RWPE1 (cell line): ENCODE measurements at regions not wholly inside any gene's neighbourhood (a gene's known extent, or its start where the extent isn't known, plus 50 kb on each side); places are given as distances from the start of the nearest gene placed in this dataset.

Source experiments
- CTCF ChIA-PET: fragments of 350-600 bp; sonication (Branson Sonifier 250); formaldehyde crosslinking; extraction: SDS; loops from one replicate; lab custom pipeline; 2021; lab: Yijun Ruan, JAX
- POLR2A ChIA-PET: fragments of 400-600 bp; formaldehyde crosslinking; extraction: SDS; loops from one replicate; lab custom pipeline; 2020; ENCODE audit warnings: antibody characterized with exemption; ENCODE audit not compliant: low non-redundant PET; lab: Yijun Ruan, JAX
- DNase-seq: peaks from one replicate; pipeline ENCODE4 v3.0.0; 2012; ENCODE audit warnings: low spot score
- H3K27ac ChIP-seq: fragments of 450-650 bp; 2 replicates; pipeline ENCODE4 v1.5.1; 2017
- CTCF ChIP-seq: fragments of 450-650 bp; conservative IDR thresholded peaks from 2 replicates; pipeline ENCODE4 v1.5.1; 2017; ENCODE audit warnings: low read depth, mild to moderate bottlenecking

- no peak for DNase-seq
- ChIA-PET CTCF (no interaction called here), POLR2A (no interaction called here)
- TF ChIP-seq CTCF: no peak
- no peak overlapping the region for H3K27ac ChIP-seq
Measured at GRCh38 chr18:78672862-78673446, 306.7 kb upstream of the SALL3 start.

- POLR2A ChIA-PET: no interaction called here
- CTCF ChIA-PET: no interaction called here
- no peak for DNase-seq
- no peak for TF ChIP-seq CTCF
- no peak overlapping the region for H3K27ac ChIP-seq
Measured at GRCh38 chr18:78673516-78674321, 305.9 kb upstream of the SALL3 start.

GRCh38 chr18:78675231-78675630 lies 304.4 kb upstream of the SALL3 start:
- TF ChIP-seq CTCF: no peak
- ChIA-PET CTCF (no interaction called here), POLR2A (no interaction called here)
- no peak overlapping the region for H3K27ac ChIP-seq
- no peak for DNase-seq

GRCh38 chr18:78676622-78677482 lies 302.8 kb upstream of the SALL3 start:
- no peak for DNase-seq
- no peak for TF ChIP-seq CTCF
- no peak overlapping the region for H3K27ac ChIP-seq
- ChIA-PET CTCF (no interaction called here), POLR2A (no interaction called here)

- ChIA-PET CTCF (no interaction called here), POLR2A (no interaction called here)
- TF ChIP-seq CTCF: no peak
- no peak for DNase-seq
- no peak overlapping the region for H3K27ac ChIP-seq
Measured at GRCh38 chr18:78677483-78678317, 301.9 kb upstream of the SALL3 start.

GRCh38 chr18:78678318-78678695 lies 301.3 kb upstream of the SALL3 start:
- CTCF ChIA-PET: no interaction called here
- TF ChIP-seq CTCF: no peak
- POLR2A ChIA-PET: no interaction called here
- no peak overlapping the region for H3K27ac ChIP-seq
- no peak for DNase-seq
